Neural progenitor cell (in vitro differentiated cells): ENCODE measurements at regions not wholly inside any gene's neighbourhood (a gene's known extent, or its start where the extent isn't known, plus 50 kb on each side); places are given as distances from the start of the nearest gene placed in this dataset.

Experiments
- DNase-seq: peaks from one replicate; pipeline ENCODE4 v3.0.0-alpha.2; 2016; ENCODE audit warnings: low spot score
- H2AFZ ChIP-seq: fragments of 200-600 bp; sonication (generic); replicated peaks from 2 replicates; pipeline ENCODE4 v1.6.1; 2016; ENCODE audit warnings: antibody characterized with exemption
- H3F3A ChIP-seq: fragments of 200-600 bp; sonication (generic); 2 replicates; pipeline ENCODE4 v1.6.1; 2016; ENCODE audit warnings: antibody characterized with exemption, low read depth
- H3K27ac ChIP-seq: fragments of 200-600 bp; sonication (generic); 2 replicates; pipeline ENCODE4 v1.5.1; 2016; ENCODE audit warnings: mild to moderate bottlenecking
- H3K27me3 ChIP-seq: fragments of 200-600 bp; sonication (generic); 2 replicates; pipeline ENCODE4 v1.6.1; 2016; ENCODE audit warnings: mild to moderate bottlenecking, moderate library complexity
- H3K36me3 ChIP-seq: fragments of 200-600 bp; sonication (generic); 2 replicates; pipeline ENCODE4 v1.5.1; 2016
- H3K4me1 ChIP-seq: fragments of 200-600 bp; sonication (generic); 2 replicates; pipeline ENCODE4 v1.6.1; 2016; ENCODE audit warnings: mixed run types
- H3K4me2 ChIP-seq: fragments of 200-600 bp; sonication (generic); 2 replicates; pipeline ENCODE4 v1.6.1; 2016
- H3K4me3 ChIP-seq: fragments of 200-600 bp; sonication (generic); 2 replicates; pipeline ENCODE4 v1.5.1; 2016
- H3K79me2 ChIP-seq: fragments of 200-600 bp; sonication (generic); 2 replicates; pipeline ENCODE4 v1.6.1; 2016; ENCODE audit warnings: low read depth
- H3K9ac ChIP-seq: fragments of 200-600 bp; sonication (generic); 2 replicates; pipeline ENCODE4 v1.6.1; 2016
- H3K9me3 ChIP-seq: fragments of 200-600 bp; sonication (generic); 2 replicates; pipeline ENCODE4 v1.5.1; 2016; ENCODE audit warnings: low read depth
- H4K20me1 ChIP-seq: fragments of 200-600 bp; sonication (generic); 2 replicates; pipeline ENCODE4 v1.6.1; 2016; ENCODE audit warnings: low read depth
- H3K27ac Mint-ChIP-seq: 3 replicates; pipeline ENCODE4 v1.8.0; 2021; ENCODE audit warnings: mixed read lengths
- H3K27me3 Mint-ChIP-seq: 2 replicates; pipeline ENCODE4 v1.8.0; 2022; ENCODE audit warnings: low read depth, mild to moderate bottlenecking, inconsistent platforms, moderate library complexity, mixed read lengths; ENCODE audit not compliant: insufficient read depth
- H3K36me3 Mint-ChIP-seq: 3 replicates; pipeline ENCODE4 v1.8.0; 2021; ENCODE audit warnings: mixed read lengths
- H3K4me1 Mint-ChIP-seq: 3 replicates; pipeline ENCODE4 v1.8.0; 2021; ENCODE audit warnings: mixed read lengths
- H3K4me3 Mint-ChIP-seq: 3 replicates; pipeline ENCODE4 v1.8.0; 2021; ENCODE audit warnings: mild to moderate bottlenecking, moderate library complexity, mixed read lengths
- H3K9me3 Mint-ChIP-seq: 3 replicates; pipeline ENCODE4 v1.8.0; 2020; ENCODE audit warnings: mixed read lengths
- EZH2 ChIP-seq: fragments of 200-600 bp; sonication (generic); IDR thresholded peaks from 2 replicates; pipeline ENCODE4 v1.6.1; 2017; ENCODE audit warnings: antibody characterized with exemption, mild to moderate bottlenecking, moderate library complexity
- EZH2phosphoT487 ChIP-seq: fragments of 200-600 bp; sonication (generic); IDR thresholded peaks from 2 replicates; pipeline ENCODE4 v1.6.1; 2017; ENCODE audit warnings: antibody characterized with exemption
- TF ChIP-seq, protein P1 (sequence below): fragments of 200-600 bp; sonication (generic); IDR thresholded peaks from 2 replicates; pipeline ENCODE4 v1.5.1; 2017; ENCODE audit warnings: antibody characterized with exemption, mild to moderate bottlenecking

DNA sequence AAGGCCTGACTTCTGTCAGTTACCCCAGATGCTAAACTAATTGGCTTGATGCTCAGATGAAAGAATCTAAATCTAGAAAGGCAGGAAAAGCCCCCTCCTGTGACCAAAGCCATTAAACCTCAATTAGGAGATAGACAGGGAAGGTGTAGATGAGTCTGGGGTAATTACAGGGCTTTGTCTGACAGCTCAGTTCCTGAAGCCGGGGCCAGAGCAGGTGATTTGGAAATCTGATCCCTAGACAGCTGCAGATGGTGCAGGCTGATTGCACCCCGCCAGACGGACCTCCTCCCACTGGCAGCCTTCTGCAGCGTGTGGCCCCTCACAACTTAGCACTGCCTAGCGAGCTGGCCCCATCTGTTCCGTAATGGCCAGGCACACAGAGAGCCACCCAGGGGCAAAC is 395.1 kb downstream of the HLX start:
- H3K4me3 Mint-ChIP-seq = no peak overlapping the region
- Histone ChIP-seq H3K9ac (no peak overlapping the region), H3K4me1 (peaks cover 8% of the 10 kb centered on the region), H3K36me3 (no peaks in the 10 kb centered on the region), H3K4me2 (no peak overlapping the region), H3K79me2 (no peaks in the 10 kb centered on the region), H4K20me1 (no peaks in the 10 kb centered on the region), H2AFZ (no peak overlapping the region), H3K9me3 (no peaks in the 10 kb centered on the region), H3K27ac (no peak overlapping the region), H3F3A (no peaks in the 10 kb centered on the region), H3K4me3 (no peak overlapping the region), H3K27me3 (no peaks in the 10 kb centered on the region)
- no peaks in the 10 kb centered on the region for H3K36me3 Mint-ChIP-seq
- peak; percentile 90 for TF ChIP-seq EZH2phosphoT487
- TF ChIP-seq, protein P1, sequence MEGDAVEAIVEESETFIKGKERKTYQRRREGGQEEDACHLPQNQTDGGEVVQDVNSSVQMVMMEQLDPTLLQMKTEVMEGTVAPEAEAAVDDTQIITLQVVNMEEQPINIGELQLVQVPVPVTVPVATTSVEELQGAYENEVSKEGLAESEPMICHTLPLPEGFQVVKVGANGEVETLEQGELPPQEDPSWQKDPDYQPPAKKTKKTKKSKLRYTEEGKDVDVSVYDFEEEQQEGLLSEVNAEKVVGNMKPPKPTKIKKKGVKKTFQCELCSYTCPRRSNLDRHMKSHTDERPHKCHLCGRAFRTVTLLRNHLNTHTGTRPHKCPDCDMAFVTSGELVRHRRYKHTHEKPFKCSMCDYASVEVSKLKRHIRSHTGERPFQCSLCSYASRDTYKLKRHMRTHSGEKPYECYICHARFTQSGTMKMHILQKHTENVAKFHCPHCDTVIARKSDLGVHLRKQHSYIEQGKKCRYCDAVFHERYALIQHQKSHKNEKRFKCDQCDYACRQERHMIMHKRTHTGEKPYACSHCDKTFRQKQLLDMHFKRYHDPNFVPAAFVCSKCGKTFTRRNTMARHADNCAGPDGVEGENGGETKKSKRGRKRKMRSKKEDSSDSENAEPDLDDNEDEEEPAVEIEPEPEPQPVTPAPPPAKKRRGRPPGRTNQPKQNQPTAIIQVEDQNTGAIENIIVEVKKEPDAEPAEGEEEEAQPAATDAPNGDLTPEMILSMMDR = no peak
- peaks cover 11% of the 10 kb centered on the region for H3K4me1 Mint-ChIP-seq
- peaks cover 2% of the 10 kb centered on the region for H3K27me3 Mint-ChIP-seq
- H3K27ac Mint-ChIP-seq = peak overlapping the region; percentile 16
- peak; percentile 72 for DNase-seq
- peaks cover 2% of the 10 kb centered on the region for H3K9me3 Mint-ChIP-seq

DNA sequence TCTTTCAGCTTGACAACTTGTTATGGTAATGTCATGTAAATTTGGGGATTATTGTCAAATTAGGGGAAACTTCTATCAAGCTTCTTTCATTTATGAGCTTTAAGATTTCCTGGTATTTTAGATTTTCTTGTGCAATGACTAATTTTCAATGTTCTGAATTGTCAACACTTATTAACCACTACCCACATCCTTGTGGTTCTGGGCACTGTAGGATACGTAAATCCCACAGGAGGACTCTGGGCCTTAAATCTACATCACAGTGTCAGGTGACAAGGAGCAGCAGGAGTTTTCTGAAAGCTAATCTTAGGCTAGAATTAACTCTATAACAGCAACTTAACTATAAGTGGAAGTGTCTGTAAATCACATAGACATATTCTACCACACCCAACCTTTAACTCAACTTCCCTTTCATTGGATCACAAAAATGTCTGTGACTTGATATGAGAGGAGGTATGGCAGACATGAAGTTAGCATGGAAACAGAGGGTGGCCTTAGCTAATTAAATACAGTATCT is 397.7 kb downstream of the HLX start:
- H3F3A ChIP-seq = no peaks in the 10 kb centered on the region
- no peak for DNase-seq
- no peak overlapping the region for H3K9ac ChIP-seq
- H3K36me3 Mint-ChIP-seq = no peaks in the 10 kb centered on the region
- H3K27me3 Mint-ChIP-seq = peaks cover 7% of the 10 kb centered on the region
- no peaks in the 10 kb centered on the region for H3K36me3 ChIP-seq
- no peaks in the 10 kb centered on the region for H4K20me1 ChIP-seq
- no peak overlapping the region for H3K4me2 ChIP-seq
- no peak overlapping the region for H3K27ac Mint-ChIP-seq
- H2AFZ ChIP-seq = no peak overlapping the region
- peaks cover 8% of the 10 kb centered on the region for H3K4me1 ChIP-seq
- no peak overlapping the region for H3K4me3 ChIP-seq
- peaks cover 11% of the 10 kb centered on the region for H3K4me1 Mint-ChIP-seq
- H3K4me3 Mint-ChIP-seq = no peak overlapping the region
- no peaks in the 10 kb centered on the region for H3K27me3 ChIP-seq
- no peak overlapping the region for H3K27ac ChIP-seq
- TF ChIP-seq EZH2phosphoT487 = no peak
- TF ChIP-seq, protein P1 = no peak
- TF ChIP-seq EZH2 = no peak
- H3K79me2 ChIP-seq = no peaks in the 10 kb centered on the region
- peaks cover 9% of the 10 kb centered on the region for H3K9me3 Mint-ChIP-seq
- no peaks in the 10 kb centered on the region for H3K9me3 ChIP-seq

DNA sequence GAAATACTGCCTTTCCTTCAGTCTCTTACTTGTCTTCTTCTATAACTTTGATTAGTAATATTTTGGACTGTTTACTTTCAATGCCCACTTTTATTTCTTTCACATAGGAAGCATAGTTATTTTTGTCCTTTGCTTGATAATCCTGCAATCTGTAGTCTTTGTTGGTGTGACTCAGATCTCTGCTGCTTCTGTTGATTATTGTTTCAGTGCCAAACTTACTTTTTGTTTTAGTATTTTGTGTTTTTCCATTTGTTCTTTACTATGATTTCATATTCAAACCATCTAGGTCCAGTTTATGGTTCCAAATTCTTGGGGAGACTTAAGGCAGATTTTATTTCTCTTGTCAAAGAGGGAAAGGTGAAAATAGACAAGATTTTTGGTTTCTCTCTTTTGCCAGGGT is 399.9 kb downstream of the HLX start:
- Histone ChIP-seq H3K9ac (no peak overlapping the region), H3F3A (no peaks in the 10 kb centered on the region), H4K20me1 (no peaks in the 10 kb centered on the region), H3K4me1 (peaks cover 3% of the 10 kb centered on the region), H2AFZ (no peak overlapping the region), H3K27me3 (no peaks in the 10 kb centered on the region), H3K36me3 (no peaks in the 10 kb centered on the region), H3K9me3 (no peaks in the 10 kb centered on the region), H3K4me2 (no peak overlapping the region), H3K4me3 (no peak overlapping the region), H3K27ac (no peak overlapping the region), H3K79me2 (no peaks in the 10 kb centered on the region)
- H3K27ac Mint-ChIP-seq = no peak overlapping the region
- H3K4me3 Mint-ChIP-seq = no peak overlapping the region
- DNase-seq = no peak
- TF ChIP-seq, protein P1 = no peak
- H3K4me1 Mint-ChIP-seq = peaks cover 16% of the 10 kb centered on the region
- H3K27me3 Mint-ChIP-seq = peaks cover 6% of the 10 kb centered on the region
- H3K9me3 Mint-ChIP-seq = peaks cover 18% of the 10 kb centered on the region
- H3K36me3 Mint-ChIP-seq = no peaks in the 10 kb centered on the region
